Calu3 (cell line): ENCODE measurements at regions not wholly inside any gene's neighbourhood (a gene's known extent, or its start where the extent isn't known, plus 50 kb on each side); places are given as distances from the start of the nearest gene placed in this dataset.

Source experiments
- BruUV-seq: library from RNA; stranded (reverse); fragments of 400-500 nt; replicated peaks from 2 replicates; lab custom pipeline; 2021; lab: Mats Ljungman, UMichigan
- CTCF ChIA-PET: fragments of 300-600 bp; sonication (Branson Sonifier 250); formaldehyde crosslinking; loops from one replicate; lab custom pipeline; 2022; ENCODE audit warnings: antibody characterized with exemption; lab: Charles Lee
- DNase-seq: peaks from one replicate; pipeline ENCODE4 v3.0.0; 2022
- H3K27ac Mint-ChIP-seq: one replicate; pipeline ENCODE4 v1.8.0; 2022; ENCODE audit warnings: mixed read lengths; ENCODE audit not compliant: unreplicated experiment
- H3K27me3 Mint-ChIP-seq: one replicate; pipeline ENCODE4 v1.8.0; 2022; ENCODE audit warnings: mixed read lengths; ENCODE audit not compliant: unreplicated experiment
- H3K36me3 Mint-ChIP-seq: one replicate; pipeline ENCODE4 v1.8.0; 2022; ENCODE audit warnings: mild to moderate bottlenecking, moderate library complexity, mixed read lengths; ENCODE audit not compliant: insufficient read depth, unreplicated experiment
- H3K4me1 Mint-ChIP-seq: one replicate; pipeline ENCODE4 v1.8.0; 2022; ENCODE audit warnings: mild to moderate bottlenecking, low read depth, mixed read lengths; ENCODE audit not compliant: unreplicated experiment
- H3K4me3 Mint-ChIP-seq: one replicate; pipeline ENCODE4 v1.8.0; 2022; ENCODE audit warnings: mild to moderate bottlenecking, low read depth, moderate library complexity, mixed read lengths; ENCODE audit not compliant: unreplicated experiment
- H3K9me3 Mint-ChIP-seq: one replicate; pipeline ENCODE4 v1.8.0; 2022; ENCODE audit warnings: low read depth, mixed read lengths; ENCODE audit not compliant: unreplicated experiment
- CTCF ChIP-seq: fragments of 200-600 bp; IDR thresholded peaks from one replicate; pipeline ENCODE4 v1.8.0; 2022; ENCODE audit warnings: antibody characterized with exemption; ENCODE audit not compliant: unreplicated experiment
- intact Hi-C: fragments of 100-400 bp; cut with micrococcal nuclease; formaldehyde crosslinking; loops from one replicate; pipeline ENCODE4 v1.10.0; 2022; ENCODE audit not compliant: unreplicated experiment

DNA sequence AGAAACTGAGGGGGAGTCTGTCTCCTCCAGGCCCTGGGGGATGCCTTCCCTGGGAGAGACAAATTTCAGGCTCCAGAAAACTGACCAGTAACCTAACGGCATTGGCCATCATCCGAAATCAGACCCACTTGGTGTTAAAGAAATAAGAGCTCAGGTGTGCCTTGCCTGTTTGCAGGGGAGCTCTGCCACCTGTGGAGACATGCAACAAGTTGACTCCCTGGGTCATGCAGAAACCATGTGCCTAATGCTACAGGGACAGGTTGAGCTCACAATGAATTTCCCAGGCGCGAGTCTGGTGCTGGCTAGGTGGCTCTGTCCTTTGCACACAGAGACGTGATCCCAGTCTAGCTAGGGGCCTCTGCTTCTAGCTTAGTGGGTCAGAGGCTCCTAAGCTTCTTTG lies 95.8 kb upstream of the KIT start:
- H3K27me3 Mint-ChIP-seq = no peaks in the 10 kb centered on the region
- no TSS peak for BruUV-seq
- H3K4me1 Mint-ChIP-seq = peaks cover 36% of the 10 kb centered on the region
- no peak overlapping the region for H3K27ac Mint-ChIP-seq
- DNase-seq = no peak
- H3K9me3 Mint-ChIP-seq = peaks cover 2% of the 10 kb centered on the region
- intact Hi-C loops = no loop called here
- no peak for TF ChIP-seq CTCF
- CTCF ChIA-PET = no interaction called here
- no peak overlapping the region for H3K4me3 Mint-ChIP-seq
- no peaks in the 10 kb centered on the region for H3K36me3 Mint-ChIP-seq

DNA sequence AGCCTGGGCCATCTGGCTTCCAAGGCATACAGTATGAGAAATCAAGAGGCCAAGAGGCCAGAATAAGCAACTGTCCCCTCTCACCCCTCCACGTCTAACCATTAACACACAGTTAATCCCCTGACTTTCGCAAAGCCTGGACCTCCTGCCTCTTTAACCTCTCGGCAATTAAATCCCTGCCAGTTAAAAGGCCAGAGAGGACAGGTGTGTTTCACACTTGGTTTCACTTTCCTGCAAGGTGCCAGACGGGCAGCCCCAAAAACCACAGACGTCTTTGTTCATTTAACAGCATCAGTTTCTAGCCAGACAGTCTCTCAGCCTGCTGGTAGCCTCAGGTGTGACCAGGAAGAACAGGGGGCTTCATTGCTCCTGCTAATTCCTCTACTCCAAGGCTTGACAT lies 91.1 kb upstream of the KIT start:
- peaks cover 16% of the 10 kb centered on the region for H3K27me3 Mint-ChIP-seq
- no peaks in the 10 kb centered on the region for H3K9me3 Mint-ChIP-seq
- CTCF ChIA-PET = no interaction called here
- DNase-seq = no peak
- intact Hi-C loops = no loop called here
- H3K4me3 Mint-ChIP-seq = peak overlapping the region; percentile 38
- no TSS peak for BruUV-seq
- TF ChIP-seq CTCF = no peak
- H3K4me1 Mint-ChIP-seq = peaks cover 13% of the 10 kb centered on the region
- no peaks in the 10 kb centered on the region for H3K36me3 Mint-ChIP-seq
- H3K27ac Mint-ChIP-seq = no peak overlapping the region

GRCh38 chr4:54567327-54567726 lies 90.4 kb upstream of the KIT start:
- H3K36me3 Mint-ChIP-seq = no peaks in the 10 kb centered on the region
- BruUV-seq = no TSS peak
- H3K27ac Mint-ChIP-seq = no peak overlapping the region
- H3K4me1 Mint-ChIP-seq = peaks cover 13% of the 10 kb centered on the region
- TF ChIP-seq CTCF = no peak
- no peak overlapping the region for H3K4me3 Mint-ChIP-seq
- CTCF ChIA-PET = no interaction called here
- DNase-seq = no peak
- H3K27me3 Mint-ChIP-seq = peaks cover 20% of the 10 kb centered on the region
- H3K9me3 Mint-ChIP-seq = no peaks in the 10 kb centered on the region
- intact Hi-C loops = no loop called here

DNA sequence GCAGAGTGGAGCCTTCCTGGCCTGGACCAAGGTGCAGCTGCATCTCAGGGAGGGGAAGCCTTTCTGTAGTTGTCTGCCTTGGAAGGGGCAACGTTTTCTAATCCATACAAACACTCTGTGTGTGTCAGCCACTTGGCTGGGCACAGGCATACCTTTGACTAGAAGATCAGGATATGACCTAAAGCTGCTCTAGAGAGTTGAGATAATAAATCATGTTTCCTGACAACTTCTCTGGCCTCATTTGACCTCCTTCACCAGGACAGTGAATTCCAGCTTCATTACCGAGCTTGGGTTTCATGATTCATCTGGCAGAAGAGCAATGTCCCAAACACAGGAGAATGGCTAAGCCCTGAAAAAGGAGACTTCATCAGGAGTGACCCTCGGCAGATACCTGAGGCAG lies 89.6 kb upstream of the KIT start:
- peaks cover 20% of the 10 kb centered on the region for H3K27me3 Mint-ChIP-seq
- H3K36me3 Mint-ChIP-seq = no peaks in the 10 kb centered on the region
- TF ChIP-seq CTCF = no peak
- intact Hi-C loops = no loop called here
- no TSS peak for BruUV-seq
- DNase-seq = no peak
- no peaks in the 10 kb centered on the region for H3K9me3 Mint-ChIP-seq
- H3K4me3 Mint-ChIP-seq = no peak overlapping the region
- H3K27ac Mint-ChIP-seq = no peak overlapping the region
- peaks cover 13% of the 10 kb centered on the region for H3K4me1 Mint-ChIP-seq
- CTCF ChIA-PET = no interaction called here
